ENCODE measurements at regions not wholly inside any gene's neighbourhood (a gene's known extent, or its start where the extent isn't known, plus 50 kb on each side); places are given as distances from the start of the nearest gene placed in this dataset.

GRCh38 chr1:170395149-170395548 is 136.8 kb upstream of the GORAB start:
- TF ChIP-seq CTCF (IDR thresholded peaks at IDR 0.05) (no peak), POLR2A (IDR thresholded peaks at IDR 0.05) (no peak)

Measured in heart left ventricle (tissue), 13 donors.